ENCODE measurements at regions not wholly inside any gene's neighbourhood (a gene's known extent, or its start where the extent isn't known, plus 50 kb on each side); places are given as distances from the start of the nearest gene placed in this dataset.

GRCh38 chr11:11163669-11164333 lies 189.2 kb downstream of the CSNK2A3 start:
- TF ChIP-seq CTCF (IDR thresholded peaks at IDR 0.05) (no peak), EP300 (IDR thresholded peaks at IDR 0.05) (no peak)

Data from esophagus muscularis mucosa (tissue), 3 donors.